BJ (cell line): ENCODE measurements at regions not wholly inside any gene's neighbourhood (a gene's known extent, or its start where the extent isn't known, plus 50 kb on each side); places are given as distances from the start of the nearest gene placed in this dataset.

ENCODE experiments used
- CTCF ChIA-PET: fragments of 350-600 bp; formaldehyde crosslinking; extraction: SDS; loops from one replicate; lab custom pipeline; 2021; ENCODE audit warnings: antibody characterized with exemption, inconsistent platforms; lab: Yijun Ruan, JAX
- POLR2A ChIA-PET: fragments of 300-600 bp; sonication (Branson Sonifier 250); formaldehyde crosslinking; extraction: SDS; loops from one replicate; lab custom pipeline; 2021; ENCODE audit warnings: antibody characterized with exemption; lab: Charles Lee
- DNase-seq: peaks from one replicate; pipeline ENCODE4 v3.0.0-alpha.2; 2011; ENCODE audit warnings: low read depth
- H3K27me3 ChIP-seq: 2 replicates; pipeline ENCODE4 v1.6.0; 2011; ENCODE audit warnings: low read length; ENCODE audit not compliant: control insufficient read depth, insufficient read depth
- H3K36me3 ChIP-seq: 2 replicates; pipeline ENCODE4 v1.5.1; 2011; ENCODE audit warnings: low read length; ENCODE audit not compliant: control insufficient read depth, insufficient read depth
- H3K4me3 ChIP-seq: 2 replicates; pipeline ENCODE4 v1.5.1; 2011; ENCODE audit warnings: low read depth, mild to moderate bottlenecking, control low read depth, low read length
- CTCF ChIP-seq: IDR thresholded peaks from 2 replicates; pipeline ENCODE4 v1.5.1; 2011; ENCODE audit warnings: low read depth, mild to moderate bottlenecking, control low read depth, inconsistent platforms, low read length, moderate library complexity; ENCODE audit not compliant: insufficient read depth

DNA sequence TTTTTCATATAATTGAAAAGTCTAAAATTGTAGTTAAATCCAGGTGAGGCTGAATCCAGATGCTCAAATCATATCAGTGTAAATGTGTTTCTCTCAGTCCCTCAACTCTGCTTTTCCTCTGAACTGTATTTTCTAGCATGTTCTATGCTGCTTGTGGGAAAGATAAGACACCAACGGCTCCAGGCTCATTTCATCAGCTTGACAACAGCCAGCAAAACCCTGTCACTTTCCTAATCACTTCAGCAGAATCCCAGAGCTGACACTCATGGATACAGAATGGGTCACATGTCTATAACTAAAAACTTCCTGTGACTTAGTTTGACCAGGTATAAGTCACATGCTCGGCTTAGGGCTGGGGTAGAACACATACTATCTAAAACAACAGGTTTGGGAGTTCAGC, 179.4 kb upstream of the ADRA1B start:
- DNase-seq = no peak
- H3K36me3 ChIP-seq = no peaks in the 10 kb centered on the region
- ChIA-PET CTCF (interaction anchor here (1.7 kb wide), 1 partner anchor 10 kb away, joined by 3 read pairs; no protein-coding TSS in a partner anchor), POLR2A (no interaction called here)
- peaks cover 2% of the 10 kb centered on the region; the same call in 1 of the 2 replicates for H3K27me3 ChIP-seq
- TF ChIP-seq CTCF = no peak
- H3K4me3 ChIP-seq = no peak overlapping the region

DNA sequence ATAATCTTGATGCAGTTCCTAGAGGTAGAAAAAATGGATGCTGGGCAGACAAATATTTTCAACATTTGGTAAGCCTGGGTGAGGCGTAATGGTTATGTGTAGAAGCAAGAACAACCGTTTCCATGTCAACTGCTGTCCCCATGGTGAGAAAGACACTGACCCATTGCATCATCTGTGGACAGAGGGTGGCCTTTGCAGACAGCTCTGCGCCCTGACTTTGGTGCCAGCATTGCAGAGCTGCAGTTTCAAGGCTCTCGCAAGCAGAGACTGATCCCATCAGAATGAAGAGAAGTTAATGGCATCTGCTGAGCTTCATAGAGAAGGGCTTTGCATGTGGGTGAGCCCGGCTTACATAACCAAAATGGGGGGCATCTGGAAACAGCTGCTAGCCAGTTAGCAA, 179.0 kb upstream of the ADRA1B start:
- ChIA-PET CTCF (interaction anchor here (1.7 kb wide), 1 partner anchor 10 kb away, joined by 3 read pairs; no protein-coding TSS in a partner anchor), POLR2A (no interaction called here)
- TF ChIP-seq CTCF = no peak
- Histone ChIP-seq H3K36me3 (no peaks in the 10 kb centered on the region), H3K4me3 (no peak overlapping the region), H3K27me3 (peaks cover 2% of the 10 kb centered on the region; the same call in 1 of the 2 replicates)
- DNase-seq = no peak

DNA sequence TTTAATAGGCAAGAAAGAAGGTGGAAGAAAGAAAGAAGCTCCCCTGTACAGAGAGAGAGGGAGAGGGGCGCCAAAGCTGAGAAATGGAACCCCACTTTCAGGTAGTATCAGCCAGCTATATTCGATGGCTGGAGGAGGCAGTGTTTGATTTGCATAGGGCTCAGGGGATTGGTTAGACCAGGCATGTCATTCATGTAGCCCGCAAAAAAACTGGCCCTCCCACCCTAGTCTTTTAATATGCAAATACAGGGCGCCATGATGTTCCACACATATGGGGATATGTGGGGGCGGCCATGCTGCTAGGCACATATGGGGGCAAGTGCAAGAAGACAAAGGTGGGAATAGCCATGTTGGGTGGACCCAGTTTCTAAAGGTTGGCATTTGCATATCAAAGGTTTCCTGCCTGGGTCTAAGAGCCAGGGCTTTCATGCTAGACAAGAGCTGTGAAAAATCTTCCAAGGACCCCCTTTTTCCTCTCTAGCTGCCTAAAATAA, 174.4 kb upstream of the ADRA1B start:
- TF ChIP-seq CTCF = no peak
- peaks cover 2% of the 10 kb centered on the region; the same call in 1 of the 2 replicates for H3K27me3 ChIP-seq
- no peak overlapping the region for H3K4me3 ChIP-seq
- CTCF ChIA-PET = no interaction called here
- DNase-seq = no peak
- POLR2A ChIA-PET = no interaction called here
- no peaks in the 10 kb centered on the region for H3K36me3 ChIP-seq

- CTCF ChIA-PET = no interaction called here
Observed at GRCh38 chr5:159743234-159743633, 173.0 kb upstream of the ADRA1B start.

DNA sequence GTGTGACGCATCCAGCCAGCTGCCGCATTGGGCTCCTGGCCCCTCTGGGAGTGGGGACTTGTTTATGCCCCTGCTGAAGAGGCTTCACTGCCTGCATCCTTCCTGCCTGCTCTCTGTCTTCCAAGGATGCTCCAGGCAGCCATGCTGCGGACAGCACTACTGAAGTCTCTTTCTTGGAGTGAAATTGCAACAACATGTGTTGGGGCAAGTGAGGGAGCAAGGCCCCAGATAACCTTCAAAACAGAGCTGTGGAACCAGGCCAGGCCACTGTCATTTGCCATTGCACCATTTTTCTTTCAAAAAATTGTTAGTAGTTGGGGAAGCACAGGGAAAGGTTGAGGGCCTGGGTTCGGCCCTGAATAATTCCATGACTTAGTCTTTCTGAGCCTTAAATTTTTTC, 169.6 kb upstream of the ADRA1B start:
- POLR2A ChIA-PET = no interaction called here
- no peaks in the 10 kb centered on the region; the same call in 1 of the 2 replicates for H3K27me3 ChIP-seq
- DNase-seq = no peak
- CTCF ChIA-PET = interaction anchor here (0.6 to 1.3 kb wide), 3 partner anchors 9 to 512 kb away, joined by 3 read pairs; no protein-coding TSS in a partner anchor
- H3K4me3 ChIP-seq = no peak overlapping the region
- H3K36me3 ChIP-seq = no peaks in the 10 kb centered on the region
- TF ChIP-seq CTCF = no peak

More at GRCh38 chr5:159743234-159743633, 173.0 kb upstream of the ADRA1B start:
- no peak for TF ChIP-seq CTCF
- POLR2A ChIA-PET = no interaction called here
- Histone ChIP-seq H3K4me3 (no peak overlapping the region), H3K27me3 (no peaks in the 10 kb centered on the region; the same call in 1 of the 2 replicates), H3K36me3 (no peaks in the 10 kb centered on the region)
- DNase-seq = no peak
